Left ventricle myocardium inferior (tissue), 1 donor: ENCODE measurements at regions not wholly inside any gene's neighbourhood (a gene's known extent, or its start where the extent isn't known, plus 50 kb on each side); places are given as distances from the start of the nearest gene placed in this dataset.
"Not testable (repeated sequence)": the region's sequence is repeated elsewhere in the genome, so short reads cannot be mapped to it uniquely, and the experiment has no call there.

Experiments
- DNase-seq: peaks from one replicate; pipeline ENCODE4 v3.0.0-alpha.2; 2020
- H3K27ac ChIP-seq: fragments of 200-600 bp; replicated peaks from 2 replicates; pipeline ENCODE4 v1.8.0; 2021
- H3K27me3 ChIP-seq: fragments of 200-600 bp; 2 replicates; pipeline ENCODE4 v1.8.0; 2021; ENCODE audit warnings: low read depth
- H3K36me3 ChIP-seq: fragments of 200-600 bp; 2 replicates; pipeline ENCODE4 v1.8.0; 2021
- H3K4me1 ChIP-seq: fragments of 200-600 bp; 2 replicates; pipeline ENCODE4 v1.8.0; 2021
- H3K4me3 ChIP-seq: fragments of 200-600 bp; 2 replicates; pipeline ENCODE4 v1.8.0; 2021; ENCODE audit warnings: mild to moderate bottlenecking, moderate library complexity
- H3K9me3 ChIP-seq: fragments of 200-600 bp; replicated peaks from 2 replicates; pipeline ENCODE4 v1.8.0; 2021
- intact Hi-C: fragments of 100-400 bp; cut with micrococcal nuclease; formaldehyde crosslinking; loops from one replicate; pipeline ENCODE4 v1.11.0; 2022
- TF ChIP-seq, protein P1 (sequence below): fragments of 200-600 bp; IDR thresholded peaks from 2 replicates; pipeline ENCODE4 v1.8.0; 2021; ENCODE audit warnings: antibody characterized with exemption, mild to moderate bottlenecking, borderline replicate concordance
- donor health status: DM: no; HTN: yes; CAD: no; lungs with severe emphysema.

DNA sequence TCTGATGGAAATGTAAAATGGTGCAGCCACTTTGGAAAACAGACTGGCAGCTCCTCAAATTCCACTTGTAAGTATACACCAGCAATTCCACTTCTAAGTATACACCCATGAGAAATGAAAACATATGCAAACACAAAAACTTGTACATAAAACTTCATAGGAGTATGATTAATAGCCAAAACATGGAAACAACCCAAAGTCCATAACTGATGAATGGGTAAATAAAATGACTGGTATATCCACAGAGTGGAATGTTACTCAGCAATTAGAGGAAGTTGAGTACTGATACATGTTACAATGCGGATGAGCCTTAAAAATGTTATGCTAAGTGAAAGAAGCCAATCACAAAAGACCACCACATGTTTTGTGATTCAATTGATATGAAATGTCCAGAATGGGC is 99.8 kb upstream of the VOPP1 start:
- H3K9me3 ChIP-seq, intact Hi-C loops, H3K27me3 ChIP-seq, H3K36me3 ChIP-seq, H3K27ac ChIP-seq, H3K4me1 ChIP-seq, DNase-seq, H3K4me3 ChIP-seq: not testable (repeated sequence)

DNA sequence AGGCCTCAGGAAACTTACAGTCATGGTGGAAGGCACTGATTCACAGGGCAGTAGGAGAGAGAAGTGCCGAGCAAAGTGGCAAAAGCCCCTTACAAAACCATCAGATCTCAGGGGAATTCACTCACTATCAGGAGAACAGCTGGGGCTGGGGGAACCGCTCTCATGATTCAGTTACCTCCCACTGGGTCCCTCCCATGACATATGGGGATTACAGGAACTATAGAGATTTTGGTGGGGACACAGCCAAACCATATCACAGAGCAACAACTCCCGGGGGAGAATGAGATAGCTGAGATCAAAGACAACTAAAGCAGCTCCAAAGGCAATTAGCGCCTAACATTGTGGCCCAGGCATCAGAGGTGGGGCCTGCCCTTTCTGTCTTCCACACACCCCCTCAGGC is 85.4 kb upstream of the VOPP1 start:
- H3K9me3 ChIP-seq, result no peaks in the 10 kb centered on the region
- intact Hi-C loops, result no loop called here
- H3K27me3 ChIP-seq, result no peaks in the 10 kb centered on the region
- no peaks in the 10 kb centered on the region for H3K36me3 ChIP-seq
- no peak for DNase-seq
- H3K27ac ChIP-seq, result no peak overlapping the region
- TF ChIP-seq, protein P1, sequence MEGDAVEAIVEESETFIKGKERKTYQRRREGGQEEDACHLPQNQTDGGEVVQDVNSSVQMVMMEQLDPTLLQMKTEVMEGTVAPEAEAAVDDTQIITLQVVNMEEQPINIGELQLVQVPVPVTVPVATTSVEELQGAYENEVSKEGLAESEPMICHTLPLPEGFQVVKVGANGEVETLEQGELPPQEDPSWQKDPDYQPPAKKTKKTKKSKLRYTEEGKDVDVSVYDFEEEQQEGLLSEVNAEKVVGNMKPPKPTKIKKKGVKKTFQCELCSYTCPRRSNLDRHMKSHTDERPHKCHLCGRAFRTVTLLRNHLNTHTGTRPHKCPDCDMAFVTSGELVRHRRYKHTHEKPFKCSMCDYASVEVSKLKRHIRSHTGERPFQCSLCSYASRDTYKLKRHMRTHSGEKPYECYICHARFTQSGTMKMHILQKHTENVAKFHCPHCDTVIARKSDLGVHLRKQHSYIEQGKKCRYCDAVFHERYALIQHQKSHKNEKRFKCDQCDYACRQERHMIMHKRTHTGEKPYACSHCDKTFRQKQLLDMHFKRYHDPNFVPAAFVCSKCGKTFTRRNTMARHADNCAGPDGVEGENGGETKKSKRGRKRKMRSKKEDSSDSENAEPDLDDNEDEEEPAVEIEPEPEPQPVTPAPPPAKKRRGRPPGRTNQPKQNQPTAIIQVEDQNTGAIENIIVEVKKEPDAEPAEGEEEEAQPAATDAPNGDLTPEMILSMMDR, result no peak
- H3K4me3 ChIP-seq, result no peak overlapping the region
- H3K4me1 ChIP-seq, result no peaks in the 10 kb centered on the region

DNA sequence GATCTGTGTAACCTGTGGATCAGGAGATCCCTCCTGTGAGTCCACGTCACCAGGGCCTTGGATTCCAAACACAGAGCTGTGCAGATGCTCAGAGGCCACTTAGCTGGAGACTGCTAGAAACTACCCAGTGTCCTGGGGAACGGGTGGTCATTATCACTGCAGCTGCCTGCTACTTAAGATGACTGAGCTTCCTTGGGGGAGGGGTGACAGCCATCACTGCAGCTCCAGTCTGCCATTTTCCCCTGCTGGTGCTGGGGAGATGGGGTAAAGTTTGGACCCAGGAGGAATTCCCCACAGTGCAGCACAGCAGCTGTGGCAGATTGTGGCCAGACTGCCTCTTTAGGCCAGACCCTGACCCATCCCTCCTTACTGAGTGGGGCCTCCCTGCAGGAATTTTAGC is 78.8 kb upstream of the VOPP1 start:
- TF ChIP-seq, protein P1, result no peak
- intact Hi-C loops, result no loop called here

DNA sequence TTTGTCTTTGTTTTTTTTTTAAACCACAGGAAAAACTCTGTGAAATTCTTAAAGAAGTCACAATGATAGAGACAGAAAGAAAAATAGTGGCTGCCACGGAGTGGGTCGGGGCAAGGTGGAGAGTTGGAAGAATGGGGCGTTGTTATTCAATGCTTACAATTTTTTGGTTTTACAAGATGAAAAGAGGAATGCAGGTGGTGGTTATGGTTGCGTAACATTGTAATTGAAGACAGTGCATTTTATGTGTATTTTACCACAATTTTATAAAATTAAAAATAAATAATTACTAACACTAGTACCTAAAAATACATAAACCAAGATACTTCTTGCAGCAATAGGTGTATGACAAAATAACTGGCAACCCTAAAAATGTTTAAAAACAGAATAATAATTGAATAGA is 76.9 kb upstream of the VOPP1 start:
- intact Hi-C loops, result no loop called here
- H3K27me3 ChIP-seq, result peaks cover 20% of the 10 kb centered on the region
- TF ChIP-seq, protein P1, result no peak
- no peak for DNase-seq
- no peak overlapping the region for H3K4me3 ChIP-seq
- no peaks in the 10 kb centered on the region for H3K36me3 ChIP-seq
- no peaks in the 10 kb centered on the region for H3K9me3 ChIP-seq
- H3K4me1 ChIP-seq, result no peaks in the 10 kb centered on the region
- no peak overlapping the region for H3K27ac ChIP-seq

More for the DNA sequence above, 78.8 kb upstream of the VOPP1 start:
- no peaks in the 10 kb centered on the region for H3K36me3 ChIP-seq
- no peak for DNase-seq
- H3K4me1 ChIP-seq, result no peaks in the 10 kb centered on the region
- H3K4me3 ChIP-seq, result no peak overlapping the region
- peaks cover 20% of the 10 kb centered on the region for H3K27me3 ChIP-seq
- H3K27ac ChIP-seq, result no peak overlapping the region
- no peaks in the 10 kb centered on the region for H3K9me3 ChIP-seq

DNA sequence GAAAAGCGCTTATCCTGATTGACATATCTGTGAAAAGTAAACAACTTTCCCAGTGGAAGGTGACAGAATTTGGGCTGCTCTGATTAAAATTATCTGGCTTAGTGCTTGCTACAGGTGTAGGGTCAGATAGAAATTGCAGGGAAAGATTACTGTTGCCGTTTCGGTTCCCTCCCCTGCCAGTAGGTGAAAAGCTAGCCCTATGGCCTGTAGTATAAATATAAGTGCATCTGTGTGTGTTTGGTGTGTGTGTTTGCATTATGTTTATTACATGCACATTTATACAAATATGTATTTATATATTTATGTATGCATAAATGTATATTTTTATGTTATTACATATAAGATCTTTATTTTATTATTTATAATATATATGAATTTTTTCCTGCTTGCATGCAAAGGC is 72.3 kb upstream of the VOPP1 start:
- Histone ChIP-seq H3K4me1 (peaks cover 3% of the 10 kb centered on the region), H3K4me3 (no peak overlapping the region), H3K27me3 (no peaks in the 10 kb centered on the region), H3K36me3 (no peaks in the 10 kb centered on the region), H3K27ac (no peak overlapping the region), H3K9me3 (peaks cover 6% of the 10 kb centered on the region)
- TF ChIP-seq, protein P1, result no peak
- intact Hi-C loops, result no loop called here
- no peak for DNase-seq

DNA sequence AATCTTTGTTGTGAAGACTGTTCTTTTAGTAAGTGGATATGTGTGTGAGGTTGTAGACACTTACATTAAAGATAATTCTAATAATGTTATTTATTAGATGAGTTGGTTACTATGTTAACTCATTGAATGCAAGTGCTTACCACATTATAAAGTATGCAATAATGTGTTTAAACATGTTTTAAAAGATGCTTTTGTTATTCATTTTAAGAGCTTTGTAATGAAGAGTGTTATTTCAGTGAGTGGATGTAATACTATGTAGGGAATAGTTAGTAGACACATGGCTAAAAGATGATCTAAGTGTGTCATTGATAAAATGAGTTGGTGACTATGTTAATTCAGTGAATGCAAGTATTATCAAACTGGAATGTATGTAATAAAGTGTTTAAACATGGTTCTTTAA is 70.0 kb upstream of the VOPP1 start:
- Histone ChIP-seq H3K4me3 (no peak overlapping the region), H3K4me1 (peaks cover 3% of the 10 kb centered on the region), H3K27me3 (no peaks in the 10 kb centered on the region), H3K9me3 (peaks cover 9% of the 10 kb centered on the region), H3K27ac (no peak overlapping the region), H3K36me3 (no peaks in the 10 kb centered on the region)
- TF ChIP-seq, protein P1, result no peak
- no peak for DNase-seq
- intact Hi-C loops, result no loop called here
